Activated naive CD4-positive, alpha-beta T cell treated with anti-CD3 and anti-CD28 coated beads, Interleukin-2, amount 50 U/mL, for 16 hours (primary cell): ENCODE measurements at regions not wholly inside any gene's neighbourhood (a gene's known extent, or its start where the extent isn't known, plus 50 kb on each side); places are given as distances from the start of the nearest gene placed in this dataset.
"Not testable (repeated sequence)": the region's sequence is repeated elsewhere in the genome, so short reads cannot be mapped to it uniquely, and the experiment has no call there.

Experiments used
- DNase-seq: peaks from one replicate; pipeline ENCODE4 v3.0.0-alpha.2; 2020

DNA sequence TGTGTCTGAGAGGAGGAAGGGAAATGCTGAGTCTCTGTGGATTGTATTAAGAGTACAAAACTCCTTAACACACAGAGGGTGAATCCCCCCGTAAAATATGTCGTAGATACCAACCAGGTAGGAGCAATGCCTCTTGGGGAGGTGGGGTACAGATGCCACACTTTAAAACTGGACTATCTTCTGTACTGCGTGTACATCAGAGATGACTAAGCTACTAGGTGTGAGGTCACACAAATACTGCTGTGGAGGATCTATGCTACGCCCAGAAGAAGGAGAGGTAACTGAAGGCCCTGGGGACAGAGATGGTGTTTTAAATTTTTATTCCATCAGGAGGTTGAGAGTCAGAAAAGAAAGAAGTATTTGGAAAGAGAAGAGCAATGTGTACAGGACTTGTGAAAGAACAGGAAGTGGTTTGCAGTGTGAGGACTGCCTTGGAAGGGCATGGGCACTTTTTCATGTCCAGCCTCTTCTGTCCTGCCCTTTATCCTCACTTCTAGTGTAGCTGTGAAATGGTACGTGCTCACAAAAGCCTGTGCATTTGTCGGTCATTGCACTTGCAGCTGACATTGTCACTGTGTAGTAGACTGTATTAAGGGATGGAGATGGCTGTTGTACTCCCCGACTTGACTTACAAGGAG lies 287.8 kb upstream of the CHRM3 start:
- no peak for DNase-seq

DNA sequence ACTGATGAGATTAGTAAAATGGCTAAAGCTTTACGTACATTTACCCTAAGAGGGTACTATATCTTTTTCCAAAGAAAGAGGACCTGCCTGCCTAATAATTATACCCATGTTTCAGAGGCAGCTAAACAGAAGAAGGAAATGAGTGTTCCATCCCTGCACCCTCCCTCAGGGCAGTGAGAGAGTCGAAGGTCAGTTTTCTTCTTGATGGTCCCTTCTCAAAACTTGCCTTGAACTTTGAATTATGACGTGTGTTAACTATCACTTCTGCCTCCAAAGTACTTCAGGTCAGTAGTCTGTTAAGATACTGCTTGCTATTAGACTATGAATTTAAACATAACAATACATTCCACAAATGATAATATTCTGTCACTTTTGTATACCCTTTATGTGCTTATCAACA lies 294.8 kb upstream of the CHRM3 start:
- no peak for DNase-seq

DNA sequence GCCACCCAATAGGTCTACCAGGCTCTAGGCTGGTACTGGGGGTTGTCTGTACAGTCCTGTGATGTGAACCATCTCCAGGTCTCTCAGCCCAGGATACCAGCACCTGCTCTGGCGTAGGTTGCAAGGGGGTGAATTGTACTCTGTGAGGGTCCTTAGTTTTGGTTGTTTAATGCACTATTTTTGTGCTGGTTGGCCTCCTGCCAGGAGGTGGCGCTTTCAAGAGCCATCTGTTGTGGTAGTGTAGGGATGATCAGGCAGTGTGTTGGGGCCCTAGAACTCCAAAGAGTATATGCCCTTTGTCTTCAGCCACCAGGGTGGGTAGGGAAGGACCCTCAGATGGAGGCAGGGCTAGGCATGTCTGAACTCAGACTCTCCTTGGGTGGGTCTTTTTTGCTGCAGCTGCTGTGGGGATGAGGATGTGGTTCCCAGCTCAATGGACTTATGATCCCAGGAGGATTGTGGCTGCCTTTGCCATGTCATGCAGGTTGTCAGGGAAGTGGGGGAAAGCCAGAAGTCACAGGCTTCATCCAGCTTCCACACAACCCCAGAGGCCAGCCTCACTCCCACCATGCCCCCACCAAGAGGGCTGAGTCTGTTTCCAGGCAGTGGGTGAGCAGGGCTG lies 301.8 kb upstream of the CHRM3 start:
- DNase-seq, result no peak

DNA sequence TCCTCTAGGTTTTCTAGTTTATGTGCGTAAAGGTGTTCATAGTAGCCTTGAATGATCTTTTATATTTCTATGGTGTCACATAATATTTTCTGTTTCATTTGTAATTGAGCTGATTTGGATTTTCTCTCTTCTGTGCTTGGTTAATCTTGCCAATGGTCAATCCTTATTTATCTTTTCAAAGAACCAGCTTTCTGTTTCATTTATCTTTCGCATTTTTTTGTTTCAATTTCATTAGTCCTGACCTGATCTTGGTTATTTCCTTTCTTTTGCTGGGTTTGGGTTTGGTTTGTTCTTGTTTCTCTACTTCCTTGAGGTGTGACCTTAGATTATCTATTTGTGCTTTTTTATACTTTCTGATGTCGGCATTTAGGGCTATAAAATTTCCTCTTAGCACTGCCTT lies 304.4 kb upstream of the CHRM3 start:
- DNase-seq, result not testable (repeated sequence)

DNA sequence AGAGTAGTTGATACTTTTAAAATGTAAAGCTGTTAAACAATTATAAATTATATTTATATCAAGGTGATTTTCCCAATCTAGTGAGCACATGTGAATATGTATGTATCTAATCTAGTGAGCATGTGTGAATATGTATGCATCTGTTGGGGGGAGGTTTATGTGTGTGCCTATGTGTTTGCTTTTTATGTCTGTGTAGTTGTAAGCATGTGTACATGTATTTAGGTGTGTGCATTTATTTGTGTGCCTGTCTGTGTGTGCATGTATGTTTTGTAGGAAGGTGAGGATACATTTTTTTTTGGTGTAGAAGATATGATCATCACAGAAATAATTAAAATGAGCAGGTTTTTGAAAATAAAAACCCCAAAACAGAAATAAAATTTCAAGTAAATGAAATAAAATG lies 318.9 kb upstream of the CHRM3 start:
- no peak for DNase-seq

DNA sequence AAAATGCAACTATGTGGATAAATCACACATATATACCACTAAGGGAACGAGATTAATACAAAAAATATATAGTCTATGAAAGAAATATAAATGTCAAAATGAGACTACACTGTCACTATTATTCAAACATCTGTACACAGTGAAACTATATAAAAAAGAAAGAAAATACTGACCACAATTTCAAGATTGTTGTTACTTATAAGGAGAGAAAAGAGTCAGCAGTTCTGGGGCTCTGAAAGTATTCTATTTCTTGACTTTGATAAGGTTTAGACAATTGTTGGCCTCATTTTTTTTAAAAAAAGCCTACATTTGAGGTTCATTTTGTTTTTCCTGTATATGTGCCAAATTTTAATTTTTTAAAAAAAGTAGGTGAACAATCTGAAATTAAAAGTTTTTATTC lies 319.3 kb upstream of the CHRM3 start:
- no peak for DNase-seq

DNA sequence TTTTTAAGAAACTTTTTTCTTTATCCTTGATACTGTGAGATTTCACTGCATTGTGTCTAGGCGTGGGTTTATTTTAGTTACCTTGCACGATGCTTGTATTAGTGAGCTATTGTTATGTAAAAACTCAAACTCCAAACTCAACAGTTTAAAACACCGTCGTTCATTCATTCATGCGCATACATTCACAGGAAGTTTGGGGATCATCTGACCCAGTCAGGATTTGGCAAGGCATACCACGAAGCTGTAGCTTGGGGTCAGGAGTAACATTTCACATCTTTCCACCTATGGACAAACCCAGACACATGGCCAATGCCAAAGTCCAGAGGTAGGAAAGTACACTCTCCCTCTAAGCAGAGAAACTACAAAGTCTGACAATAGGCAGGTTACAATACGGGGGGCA lies 324.6 kb upstream of the CHRM3 start:
- DNase-seq, result no peak

DNA sequence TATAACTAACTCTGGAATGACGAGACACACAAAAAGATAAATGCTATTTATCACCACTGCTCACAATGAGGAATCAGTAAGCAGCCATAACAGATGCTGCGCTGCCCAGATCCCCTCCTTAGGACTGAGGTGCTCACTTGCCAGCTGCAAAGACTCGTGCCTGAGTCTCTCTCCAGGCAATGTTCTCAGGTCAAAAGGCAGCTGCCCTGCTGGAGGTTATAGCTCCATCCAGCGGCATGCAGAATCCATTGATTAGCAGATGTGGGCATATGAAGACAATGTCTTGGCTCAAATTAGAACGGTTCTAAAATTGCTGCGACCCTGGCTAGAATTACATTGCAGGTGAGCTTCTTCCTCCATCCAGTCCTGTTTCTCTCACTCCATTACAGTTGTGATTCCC lies 328.2 kb upstream of the CHRM3 start:
- DNase-seq, result no peak

DNA sequence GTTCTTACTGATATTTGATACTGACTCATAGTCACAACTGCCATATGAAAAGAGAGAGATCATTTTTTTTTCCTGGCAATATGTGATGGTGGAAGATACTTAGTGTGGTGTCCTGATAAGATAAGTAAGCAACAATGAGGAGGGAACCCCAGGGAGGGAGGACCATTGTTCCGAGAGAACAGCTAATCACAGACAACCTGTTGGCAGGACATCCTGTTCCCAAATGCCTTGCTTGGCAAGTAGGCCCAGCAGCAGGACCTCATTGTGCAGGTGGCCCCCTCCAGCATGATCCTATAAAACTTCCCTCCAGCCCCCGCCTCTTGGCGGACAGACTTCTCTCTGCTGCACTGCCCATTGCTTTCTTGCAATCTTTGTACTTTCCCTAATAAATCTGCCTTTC lies 329.4 kb upstream of the CHRM3 start:
- no peak for DNase-seq

DNA sequence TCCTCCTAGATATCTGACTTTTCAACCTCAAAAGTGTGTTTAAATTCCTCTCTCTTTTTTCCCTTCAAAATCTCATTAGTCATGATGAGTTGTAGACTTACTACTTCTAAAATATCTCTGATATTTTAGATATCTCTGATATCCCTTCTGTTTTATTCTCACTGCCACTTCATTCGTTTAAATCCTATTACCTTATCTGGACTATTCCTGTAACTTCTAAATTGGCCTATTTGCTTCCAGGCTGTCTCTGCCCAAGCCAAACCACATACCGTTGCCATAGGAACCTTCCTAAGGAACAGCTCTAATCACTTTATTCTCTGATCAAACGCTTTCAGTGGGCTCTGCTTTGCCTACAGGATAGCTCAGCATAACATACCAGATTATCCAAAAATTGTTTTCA lies 333.1 kb upstream of the CHRM3 start:
- DNase-seq, result no peak

DNA sequence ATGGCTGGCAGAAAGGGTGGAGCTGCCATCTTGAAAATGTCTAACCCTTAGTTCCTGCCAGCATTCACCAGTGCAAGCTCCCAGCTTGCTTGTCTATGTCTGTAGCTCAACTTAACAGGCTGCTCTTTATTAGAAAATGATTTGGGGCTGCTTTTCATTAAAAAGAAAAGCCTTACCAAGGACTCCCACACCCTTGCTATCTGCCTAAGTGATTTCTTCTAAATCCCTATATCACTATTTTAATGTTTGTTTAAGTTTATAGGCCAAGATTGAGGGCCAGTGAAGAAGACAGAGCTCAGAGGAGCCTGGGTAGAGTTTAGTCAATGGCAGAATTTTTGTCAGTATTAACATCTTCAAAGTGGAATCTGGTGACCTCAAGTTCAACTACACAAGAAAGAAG lies 336.8 kb upstream of the CHRM3 start:
- no peak for DNase-seq

DNA sequence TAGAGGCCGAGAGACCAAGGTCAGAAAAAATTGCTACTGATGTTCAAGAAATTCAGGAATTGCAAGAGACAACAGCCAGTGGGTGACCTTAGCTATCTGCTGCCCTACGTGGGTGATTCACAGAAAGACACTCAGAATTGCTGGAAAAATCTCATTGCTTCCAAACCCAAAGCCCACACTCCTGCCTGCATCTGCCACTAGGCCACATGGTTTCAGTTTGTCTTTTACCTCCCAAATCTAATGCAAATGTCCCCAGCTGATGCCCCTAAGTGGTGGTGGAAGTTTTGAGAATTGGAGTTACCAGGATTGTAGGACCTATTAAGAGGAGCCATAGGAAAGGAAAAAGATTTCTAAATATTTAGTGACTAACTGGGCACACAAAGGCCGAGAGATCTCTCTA lies 341.5 kb upstream of the CHRM3 start:
- DNase-seq, result no peak

DNA sequence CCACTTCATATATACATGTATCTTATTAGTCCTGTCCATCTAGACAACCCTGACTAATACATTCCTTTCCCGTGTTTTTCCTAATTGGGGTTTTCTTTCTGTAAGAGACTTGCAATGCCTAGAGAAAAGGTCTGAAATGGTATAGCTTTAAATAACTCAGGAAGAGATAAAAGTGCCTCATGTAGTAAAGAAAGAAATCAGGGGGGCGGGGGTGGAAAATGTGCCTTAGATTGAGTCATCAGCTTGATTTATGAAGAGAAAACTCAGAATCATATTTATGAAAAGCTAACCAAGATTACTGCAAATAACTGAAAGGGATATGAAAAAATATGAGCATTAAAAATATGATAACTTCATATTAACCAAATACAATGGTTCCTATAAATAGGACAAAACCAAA lies 345.8 kb upstream of the CHRM3 start:
- DNase-seq, result no peak

DNA sequence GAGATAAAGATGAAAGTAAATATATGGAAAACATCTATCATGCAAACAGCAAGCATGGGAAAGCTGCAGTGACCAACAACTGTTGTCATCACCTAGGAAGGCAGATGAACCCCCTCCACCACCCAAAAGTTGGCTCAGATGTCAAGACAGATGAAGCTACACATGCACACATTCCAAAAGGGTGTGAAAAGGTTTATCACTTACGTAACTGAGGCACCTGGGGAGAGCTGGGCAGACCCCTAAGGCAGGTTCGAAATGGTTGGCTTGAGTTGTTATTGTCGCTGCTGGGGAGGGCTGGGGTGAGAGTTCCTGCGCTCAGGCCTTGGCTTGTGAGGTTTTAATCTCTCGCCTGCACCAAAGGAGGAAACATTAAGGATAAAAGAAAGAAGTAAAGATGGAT lies 355.1 kb upstream of the CHRM3 start:
- no peak for DNase-seq

DNA sequence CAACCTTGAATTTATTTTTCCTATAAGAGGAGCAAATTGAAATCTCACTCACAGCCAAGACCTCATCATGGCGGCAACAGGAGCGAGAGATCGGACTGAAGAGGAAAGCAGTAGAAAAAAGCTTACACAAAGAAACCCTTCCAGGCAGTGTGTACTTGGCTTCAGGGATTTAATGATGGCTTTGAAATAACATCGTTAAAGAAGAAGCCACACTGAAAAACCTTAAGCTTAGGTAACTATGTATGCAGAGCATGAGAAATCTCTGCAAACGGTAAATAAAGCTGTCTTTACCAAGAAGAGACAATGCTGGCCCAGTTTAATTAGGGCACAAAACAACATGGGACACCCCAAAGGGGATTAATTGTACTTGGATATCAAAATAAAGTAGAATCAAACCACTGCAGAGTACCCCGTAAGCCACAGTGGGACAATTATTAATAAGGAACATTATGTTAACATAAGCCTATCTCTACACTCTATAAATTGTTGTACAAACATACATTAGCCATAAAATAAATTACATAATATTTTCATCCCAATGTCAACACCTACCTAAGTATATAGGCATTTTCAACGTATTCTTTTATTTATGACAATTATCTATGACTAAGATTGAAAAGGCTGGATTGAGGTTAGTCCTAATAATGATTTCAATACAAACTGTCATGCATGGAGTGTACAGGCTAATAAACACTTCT lies 360.2 kb upstream of the CHRM3 start:
- no peak for DNase-seq

DNA sequence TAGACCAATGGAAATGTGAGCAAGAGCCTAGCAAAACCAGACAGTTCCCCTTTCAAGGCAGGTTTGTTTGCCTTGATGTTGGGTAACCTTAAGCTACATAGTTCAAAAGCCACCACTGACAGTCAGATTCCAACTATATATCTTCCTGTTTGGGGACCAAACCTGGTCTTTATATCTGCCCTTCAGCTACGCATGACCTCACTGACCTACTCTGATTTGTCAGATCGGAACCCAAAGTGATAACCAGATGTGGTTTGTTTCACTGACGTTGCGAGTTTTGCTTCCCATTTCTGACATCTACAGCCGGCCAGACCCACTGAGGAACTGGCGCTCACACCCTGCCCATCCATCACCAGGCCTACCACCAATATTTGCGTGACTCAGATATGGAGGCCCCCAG lies 361.1 kb upstream of the CHRM3 start:
- DNase-seq, result no peak

DNA sequence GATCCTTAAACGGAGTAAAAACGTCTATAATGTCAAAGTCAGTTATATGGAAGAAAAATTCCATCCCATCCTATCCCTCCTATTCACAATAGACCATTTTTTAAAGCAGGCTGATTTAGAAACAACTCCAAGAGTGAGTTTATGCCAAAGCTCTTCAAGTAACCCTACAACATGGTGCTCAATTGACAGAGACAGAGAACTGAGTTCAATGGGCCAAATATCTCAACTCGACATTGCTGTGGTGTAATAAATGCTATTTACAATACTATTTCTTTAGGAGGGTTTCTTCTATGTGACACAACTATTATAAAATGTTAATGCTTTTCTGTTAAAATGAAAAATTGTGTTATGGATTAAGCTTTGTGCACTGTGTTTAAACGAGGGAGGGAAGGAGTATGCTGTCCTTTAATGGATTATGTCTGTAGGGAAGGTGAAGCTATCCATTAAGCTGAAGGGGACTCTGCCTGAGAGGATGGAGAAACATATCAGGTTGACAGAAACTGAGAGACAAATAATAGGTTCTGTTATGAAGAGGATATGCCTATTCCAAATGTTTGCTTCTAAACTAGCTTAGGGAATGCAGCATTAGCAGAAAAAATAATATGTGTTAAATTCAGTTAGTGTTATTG lies 362.5 kb upstream of the CHRM3 start:
- no peak for DNase-seq

DNA sequence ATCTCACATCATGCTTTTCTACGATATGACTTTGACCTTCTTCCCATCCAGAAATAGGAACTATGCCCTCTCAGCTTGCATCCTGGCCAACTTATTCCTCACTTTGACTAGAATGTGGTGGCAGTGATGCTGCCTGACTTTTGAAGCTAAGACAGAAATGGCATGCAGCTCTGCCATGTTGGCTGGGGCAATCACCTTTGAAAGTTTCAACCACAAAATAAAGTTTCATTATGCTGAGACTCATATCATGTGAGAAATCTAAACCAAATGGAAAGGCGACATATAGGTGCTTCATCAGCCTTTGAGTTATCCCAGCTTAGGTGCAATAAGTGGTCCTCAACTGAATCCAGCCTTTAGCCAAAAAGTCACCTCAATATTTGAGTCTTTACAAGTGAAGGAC lies 370.0 kb upstream of the CHRM3 start:
- no peak for DNase-seq

DNA sequence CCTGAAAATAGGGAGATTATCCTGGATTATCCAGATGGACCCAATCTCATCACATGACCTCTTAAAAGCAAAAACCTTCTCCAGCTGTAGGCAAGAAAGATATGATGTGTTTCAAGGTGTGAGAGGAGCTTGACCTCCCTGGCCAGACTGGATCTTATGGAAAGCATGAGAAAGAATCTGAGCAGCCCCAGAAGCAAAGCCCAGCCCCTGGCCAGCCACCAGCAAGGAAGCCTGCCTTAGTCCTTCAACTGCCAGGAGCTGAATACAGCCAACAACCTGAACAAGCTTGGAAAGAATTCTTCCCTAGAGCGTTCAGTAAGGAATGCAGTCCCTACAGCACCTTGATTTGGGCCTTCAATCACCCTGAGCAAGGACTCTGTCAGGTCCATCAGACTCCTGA lies 375.0 kb upstream of the CHRM3 start:
- no peak for DNase-seq

DNA sequence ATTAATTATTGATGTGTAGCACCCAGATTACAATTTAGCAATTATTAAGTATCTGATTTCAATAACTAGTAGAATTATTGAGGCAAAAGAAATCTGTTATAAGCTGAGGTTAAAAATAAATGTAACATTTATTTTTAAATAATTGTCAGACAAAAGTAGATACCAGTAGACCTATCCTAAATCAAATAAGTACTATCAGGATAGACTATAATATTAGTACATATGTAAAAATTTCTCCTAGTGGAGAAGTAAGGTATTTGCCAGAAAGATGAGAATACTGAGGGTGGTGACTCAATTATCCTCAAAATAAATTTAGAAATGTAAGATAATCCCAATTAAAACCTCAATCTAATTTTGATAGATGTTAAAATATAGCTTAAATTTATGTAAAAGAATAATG lies 377.8 kb upstream of the CHRM3 start:
- DNase-seq, result no peak

DNA sequence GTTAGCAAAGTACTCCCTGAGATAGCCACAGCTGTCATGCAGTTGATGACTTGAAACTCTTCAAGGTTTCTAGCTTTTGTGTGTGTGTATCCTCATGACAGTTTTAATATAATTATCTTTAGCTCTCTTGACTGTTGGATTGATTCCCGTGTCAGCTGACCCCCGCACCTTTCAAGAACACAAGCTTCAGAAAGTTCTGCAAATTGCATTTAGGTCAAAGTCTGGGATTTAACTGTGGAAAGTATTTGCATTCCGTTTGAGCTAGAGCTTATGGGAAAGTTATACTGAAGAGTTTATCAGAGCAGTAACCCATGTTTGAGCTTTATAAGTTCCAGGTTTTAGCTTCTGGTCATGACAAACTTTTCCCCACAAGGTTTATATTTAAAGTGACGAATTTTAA lies 380.1 kb upstream of the CHRM3 start:
- DNase-seq, result no peak

DNA sequence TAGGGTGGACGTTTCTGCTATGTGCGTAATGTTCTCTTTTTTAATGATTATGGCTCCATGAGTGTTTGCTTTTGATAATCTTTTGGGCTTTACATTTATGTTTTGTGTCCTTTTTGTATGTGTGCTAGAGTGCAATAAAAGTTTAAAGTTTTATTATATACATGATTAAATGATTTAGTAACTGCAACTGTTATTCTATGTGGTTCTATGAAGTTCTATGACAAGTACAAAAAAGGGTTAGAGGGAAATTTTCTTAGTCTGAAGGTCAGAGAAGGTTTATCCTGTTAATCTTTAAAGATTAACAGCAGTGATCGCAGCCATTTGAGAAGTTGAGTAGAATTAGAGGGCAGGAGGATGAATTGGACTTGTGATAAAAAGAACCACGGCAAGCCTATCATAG lies 386.4 kb upstream of the CHRM3 start:
- DNase-seq, result no peak

DNA sequence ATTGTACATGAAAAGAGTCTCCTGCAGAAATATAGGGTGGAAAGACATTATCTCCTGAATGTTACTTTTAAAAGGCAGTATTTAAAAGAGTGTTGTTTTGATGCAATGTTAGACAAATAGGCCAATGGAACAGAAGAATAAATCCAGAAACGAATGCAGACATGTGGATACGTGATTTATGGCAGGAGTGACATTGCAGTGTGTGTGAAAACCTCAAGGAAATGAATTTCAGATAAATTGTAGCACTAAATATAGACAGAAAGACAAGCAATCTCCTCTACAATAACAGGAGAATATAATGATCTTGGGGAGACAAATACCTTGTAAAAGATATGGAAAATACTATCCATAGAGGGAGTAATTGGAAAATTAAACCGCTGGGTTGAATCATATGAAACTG lies 387.8 kb upstream of the CHRM3 start:
- no peak for DNase-seq

DNA sequence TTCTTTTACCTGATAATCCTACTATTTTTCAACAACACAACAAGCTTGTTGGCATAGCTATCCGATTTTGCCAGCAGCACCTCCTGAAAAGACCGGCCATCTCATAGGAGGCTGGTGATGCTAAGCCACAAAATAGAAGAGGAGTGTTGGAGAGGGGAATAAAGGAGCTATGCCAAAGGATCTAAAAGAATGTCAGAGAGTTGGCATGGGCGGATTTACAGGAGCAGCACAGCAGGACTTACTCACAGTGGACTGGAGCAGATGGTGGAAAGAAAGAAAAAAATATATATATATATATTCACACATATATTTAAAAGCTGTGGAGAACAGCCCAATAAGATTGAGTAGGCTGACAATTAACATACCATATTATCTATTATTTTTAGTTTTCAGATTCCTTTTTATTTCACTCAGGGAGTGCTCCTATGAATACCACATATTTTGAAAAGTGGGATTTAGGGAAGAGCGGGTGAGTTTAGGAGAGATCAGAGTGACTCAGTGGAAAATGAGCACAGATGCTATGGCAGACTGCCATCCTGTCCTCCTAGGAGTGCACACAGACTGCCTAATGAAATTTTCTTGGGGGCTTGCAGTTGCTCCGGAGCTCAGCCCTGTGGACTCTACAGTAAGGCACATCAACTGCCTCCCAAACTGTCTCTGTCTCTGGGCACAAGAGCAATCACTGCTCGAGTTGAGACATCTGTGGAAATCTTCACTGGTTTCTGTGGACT lies 394.4 kb upstream of the CHRM3 start:
- DNase-seq, result no peak
